Osteoblast (primary cell): ENCODE measurements at regions not wholly inside any gene's neighbourhood (a gene's known extent, or its start where the extent isn't known, plus 50 kb on each side); places are given as distances from the start of the nearest gene placed in this dataset.

Experiments used
- DNase-seq: peaks from one replicate; pipeline ENCODE4 v3.0.0; 2011; ENCODE audit warnings: low spot score, mixed read lengths; ENCODE audit not compliant: insufficient read length; ENCODE audit errors: missing footprints
- H2AFZ ChIP-seq: 2 replicates; pipeline ENCODE4 v1.6.0; 2011; ENCODE audit warnings: mild to moderate bottlenecking, low read length
- H3K27ac ChIP-seq: 2 replicates; pipeline ENCODE4 v1.5.1; 2011; ENCODE audit warnings: mild to moderate bottlenecking, low read depth, low read length, moderate library complexity
- H3K27me3 ChIP-seq: 2 replicates; pipeline ENCODE4 v1.6.0; 2012; ENCODE audit warnings: mild to moderate bottlenecking, control low read depth, inconsistent platforms, low read length, moderate library complexity; ENCODE audit not compliant: insufficient read depth
- H3K36me3 ChIP-seq: 2 replicates; pipeline ENCODE4 v1.5.1; 2011; ENCODE audit warnings: mild to moderate bottlenecking, low read length, control low read depth, moderate library complexity; ENCODE audit not compliant: insufficient read depth
- H3K4me1 ChIP-seq: 2 replicates; pipeline ENCODE4 v1.5.1; 2011; ENCODE audit warnings: mild to moderate bottlenecking, low read length, control low read depth, moderate library complexity; ENCODE audit not compliant: insufficient read depth
- H3K4me2 ChIP-seq: 2 replicates; pipeline ENCODE4 v1.6.0; 2011; ENCODE audit warnings: mild to moderate bottlenecking, low read length; ENCODE audit not compliant: insufficient read depth
- H3K4me3 ChIP-seq: fragments of 200-600 bp; sonication (generic); 3 replicates; pipeline ENCODE4 v1.5.1; 2012; ENCODE audit warnings: mild to moderate bottlenecking, low read length, inconsistent platforms; ENCODE audit not compliant: insufficient read depth
- H3K79me2 ChIP-seq: 2 replicates; pipeline ENCODE4 v1.6.0; 2012; ENCODE audit warnings: mild to moderate bottlenecking, low read length, control low read depth, inconsistent platforms; ENCODE audit not compliant: insufficient read depth
- H3K9me3 ChIP-seq: 2 replicates; pipeline ENCODE4 v1.5.1; 2011; ENCODE audit warnings: low read depth, low read length, control low read depth
- H4K20me1 ChIP-seq: 2 replicates; pipeline ENCODE4 v1.6.0; 2012; ENCODE audit warnings: mild to moderate bottlenecking, low read length, control low read depth; ENCODE audit not compliant: insufficient read depth
- CTCF ChIP-seq: IDR thresholded peaks from 2 replicates; pipeline ENCODE4 v1.5.1; 2011; ENCODE audit warnings: mild to moderate bottlenecking, low read depth, low read length, moderate library complexity; ENCODE audit errors: extremely low read depth

GRCh38 chr20:55782224-55782911, 223.0 kb downstream of the CBLN4 start:
- Histone ChIP-seq H3K79me2 (no peaks in the 10 kb centered on the region), H4K20me1 (no peaks in the 10 kb centered on the region), H3K4me3 (no peak overlapping the region), H3K9me3 (peaks cover 1% of the 10 kb centered on the region), H2AFZ (no peak overlapping the region), H3K4me2 (no peak overlapping the region), H3K4me1 (no peaks in the 10 kb centered on the region), H3K27ac (no peak overlapping the region), H3K36me3 (no peaks in the 10 kb centered on the region), H3K27me3 (no peaks in the 10 kb centered on the region)
- no peak for DNase-seq
- no peak for TF ChIP-seq CTCF

DNA sequence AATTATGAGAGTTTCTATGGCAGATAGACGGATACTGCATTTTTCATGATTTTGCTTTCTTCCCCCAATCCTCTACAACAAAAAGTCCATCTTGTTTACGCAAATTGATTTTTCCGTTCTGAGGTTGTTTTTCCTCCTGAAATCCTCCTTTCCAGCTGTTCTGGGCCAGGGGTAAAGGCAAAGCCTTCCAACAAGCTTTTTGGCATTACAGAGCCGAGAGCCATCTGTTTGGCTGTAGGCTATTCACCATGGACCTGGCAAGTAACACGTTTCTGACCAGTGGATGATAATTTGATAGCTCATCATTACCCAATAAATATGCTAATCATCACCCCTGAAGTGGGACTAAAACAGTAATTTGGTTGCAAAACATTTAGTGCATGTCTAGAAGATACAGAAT, 226.5 kb downstream of the CBLN4 start:
- no peaks in the 10 kb centered on the region for H3K4me1 ChIP-seq
- no peaks in the 10 kb centered on the region for H3K79me2 ChIP-seq
- no peak for TF ChIP-seq CTCF
- no peak overlapping the region for H3K4me3 ChIP-seq
- DNase-seq = no peak
- no peak overlapping the region for H3K27ac ChIP-seq
- H3K27me3 ChIP-seq = no peaks in the 10 kb centered on the region
- peaks cover 4% of the 10 kb centered on the region for H3K9me3 ChIP-seq
- no peak overlapping the region for H2AFZ ChIP-seq
- H4K20me1 ChIP-seq = no peaks in the 10 kb centered on the region
- H3K4me2 ChIP-seq = no peak overlapping the region
- H3K36me3 ChIP-seq = no peaks in the 10 kb centered on the region

- Histone ChIP-seq H3K9me3 (peaks cover 4% of the 10 kb centered on the region), H4K20me1 (no peaks in the 10 kb centered on the region), H3K27ac (no peak overlapping the region), H3K36me3 (no peaks in the 10 kb centered on the region), H3K4me3 (no peak overlapping the region), H3K4me2 (no peak overlapping the region), H3K27me3 (no peaks in the 10 kb centered on the region), H3K4me1 (no peaks in the 10 kb centered on the region), H3K79me2 (no peaks in the 10 kb centered on the region), H2AFZ (no peak overlapping the region)
- TF ChIP-seq CTCF = no peak
- DNase-seq = no peak
Measured at GRCh38 chr20:55777641-55778040, 227.7 kb downstream of the CBLN4 start.

DNA sequence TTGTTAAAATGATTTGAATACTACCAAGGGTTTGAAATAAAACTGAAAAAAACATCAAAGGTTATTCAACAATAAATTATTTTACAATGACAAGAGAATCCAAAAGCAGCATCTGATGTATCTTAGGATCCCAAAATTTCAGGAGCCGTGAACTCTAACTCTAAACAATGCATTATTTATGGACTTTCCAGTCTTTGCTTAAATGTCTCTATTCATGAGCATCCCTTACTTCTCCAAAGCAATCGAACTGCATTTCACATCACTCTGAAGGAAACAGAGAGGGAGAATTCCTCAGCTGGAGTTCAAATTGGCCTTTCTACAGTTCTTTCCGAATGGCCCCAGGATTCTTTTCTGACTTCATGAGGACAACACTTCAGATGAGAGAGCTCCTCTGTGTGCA, 229.1 kb downstream of the CBLN4 start:
- Histone ChIP-seq H3K4me3 (no peak overlapping the region), H4K20me1 (no peaks in the 10 kb centered on the region), H3K9me3 (peaks cover 4% of the 10 kb centered on the region), H3K36me3 (no peaks in the 10 kb centered on the region), H3K79me2 (no peaks in the 10 kb centered on the region), H3K27me3 (no peaks in the 10 kb centered on the region), H2AFZ (no peak overlapping the region), H3K27ac (no peak overlapping the region), H3K4me2 (no peak overlapping the region), H3K4me1 (no peaks in the 10 kb centered on the region)
- TF ChIP-seq CTCF = no peak
- DNase-seq = no peak
